ENCODE measurements at regions not wholly inside any gene's neighbourhood (a gene's known extent, or its start where the extent isn't known, plus 50 kb on each side); places are given as distances from the start of the nearest gene placed in this dataset.

GRCh38 chr4:175999944-176000343 is 65.7 kb upstream of the WDR17 start:
- no peak for ATAC-seq
- Histone ChIP-seq H3K4me1 (no peaks in the 10 kb centered on the region), H3K9me3 (no peaks in the 10 kb centered on the region), H3K4me3 (no peak overlapping the region), H3K36me3 (ENCODE audit: insufficient read depth in 1 of 2, low read depth in 1 of 2) (no peaks in the 10 kb centered on the region), H3K27me3 (ENCODE audit: insufficient read depth in 3 of 3, low read length in 2 of 3) (peaks cover 0 to 19% (median 2%) of the 10 kb centered on the region in 3 donors), H3K27ac (no peak overlapping the region)
- WGBS, 3 donors: 89 to 91% (median 91%) methylated on average over 2 of the region's 2 CpGs
- intact Hi-C loops (cut with DNase I): no loop called here
- DNase-seq: no peak
- TF ChIP-seq, protein P1, sequence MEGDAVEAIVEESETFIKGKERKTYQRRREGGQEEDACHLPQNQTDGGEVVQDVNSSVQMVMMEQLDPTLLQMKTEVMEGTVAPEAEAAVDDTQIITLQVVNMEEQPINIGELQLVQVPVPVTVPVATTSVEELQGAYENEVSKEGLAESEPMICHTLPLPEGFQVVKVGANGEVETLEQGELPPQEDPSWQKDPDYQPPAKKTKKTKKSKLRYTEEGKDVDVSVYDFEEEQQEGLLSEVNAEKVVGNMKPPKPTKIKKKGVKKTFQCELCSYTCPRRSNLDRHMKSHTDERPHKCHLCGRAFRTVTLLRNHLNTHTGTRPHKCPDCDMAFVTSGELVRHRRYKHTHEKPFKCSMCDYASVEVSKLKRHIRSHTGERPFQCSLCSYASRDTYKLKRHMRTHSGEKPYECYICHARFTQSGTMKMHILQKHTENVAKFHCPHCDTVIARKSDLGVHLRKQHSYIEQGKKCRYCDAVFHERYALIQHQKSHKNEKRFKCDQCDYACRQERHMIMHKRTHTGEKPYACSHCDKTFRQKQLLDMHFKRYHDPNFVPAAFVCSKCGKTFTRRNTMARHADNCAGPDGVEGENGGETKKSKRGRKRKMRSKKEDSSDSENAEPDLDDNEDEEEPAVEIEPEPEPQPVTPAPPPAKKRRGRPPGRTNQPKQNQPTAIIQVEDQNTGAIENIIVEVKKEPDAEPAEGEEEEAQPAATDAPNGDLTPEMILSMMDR (IDR thresholded peaks at IDR 0.05): no peak

- no peak overlapping the region for H3K27ac ChIP-seq
- DNase-seq (peak; percentile 18 to 48), ATAC-seq (peak in 2 of 4 donors; percentile 36 to 40)
- 1 to 3% (median 2%) methylated on average over 41 of the region's 41 CpGs for WGBS, 3 donors
- peak overlapping the region; percentile 68 for H3K4me3 ChIP-seq
- H3K27me3 ChIP-seq (ENCODE audit: insufficient read depth in 3 of 3, low read length in 2 of 3): peaks cover 0 to 19% (median 2%) of the 10 kb centered on the region in 3 donors
- intact Hi-C loops (cut with DNase I): no loop called here
- H3K9me3 ChIP-seq: no peaks in the 10 kb centered on the region
- TF ChIP-seq, protein P1 (IDR thresholded peaks at IDR 0.05): no peak
- no peaks in the 10 kb centered on the region for H3K36me3 ChIP-seq (ENCODE audit: insufficient read depth in 1 of 2, low read depth in 1 of 2)
- H3K4me1 ChIP-seq: no peaks in the 10 kb centered on the region
These were observed 64.3 kb upstream of the WDR17 start for GRCh38 chr4:176001151-176002006.

- H3K4me3 ChIP-seq: peak overlapping the region; percentile 68
- ATAC-seq (peak in 2 of 4 donors; percentile 40 to 56), DNase-seq (peak; percentile 22 to 62)
- no peaks in the 10 kb centered on the region for H3K9me3 ChIP-seq
- no peak overlapping the region for H3K27ac ChIP-seq
- peaks cover 0 to 19% (median 2%) of the 10 kb centered on the region in 3 donors for H3K27me3 ChIP-seq (ENCODE audit: insufficient read depth in 3 of 3, low read length in 2 of 3)
- TF ChIP-seq, protein P1 (IDR thresholded peaks at IDR 0.05): no peak
- H3K4me1 ChIP-seq: no peaks in the 10 kb centered on the region
- intact Hi-C loops (cut with DNase I): no loop called here
- H3K36me3 ChIP-seq (ENCODE audit: insufficient read depth in 1 of 2, low read depth in 1 of 2): no peaks in the 10 kb centered on the region
- 1% methylated on average over 36 to 44 of the region's 44 CpGs for WGBS, 3 donors
These were observed 63.5 kb upstream of the WDR17 start for GRCh38 chr4:176002007-176002613.

DNA sequence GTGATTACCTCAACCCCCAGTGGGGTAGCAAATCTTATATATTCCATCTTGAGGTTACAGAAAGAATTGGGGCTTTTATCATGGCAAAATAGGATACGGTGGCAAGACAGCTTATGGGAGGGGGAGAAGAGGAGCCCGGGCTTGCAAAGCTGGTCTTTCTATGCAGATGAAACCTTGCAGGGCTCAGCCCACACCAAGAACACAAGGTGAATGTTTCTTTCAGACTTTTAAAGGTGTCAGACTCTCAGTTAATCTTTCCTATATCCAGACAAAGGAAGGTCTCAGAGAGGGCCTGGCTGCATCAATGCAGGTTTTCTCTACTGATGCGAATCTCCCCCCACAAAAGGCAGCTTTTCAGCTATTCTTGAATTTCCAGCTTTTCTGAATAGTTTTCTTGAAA is 59.9 kb upstream of the WDR17 start:
- no peak overlapping the region for H3K27ac ChIP-seq
- TF ChIP-seq, protein P1 (IDR thresholded peaks at IDR 0.05): no peak
- H3K36me3 ChIP-seq (ENCODE audit: insufficient read depth in 1 of 2, low read depth in 1 of 2): no peaks in the 10 kb centered on the region
- intact Hi-C loops (cut with DNase I): no loop called here
- ATAC-seq: no peak
- H3K27me3 ChIP-seq (ENCODE audit: insufficient read depth in 3 of 3, low read length in 2 of 3): peaks cover 0 to 9% (median 2%) of the 10 kb centered on the region in 3 donors
- WGBS, 3 donors: 56 to 57% (median 56%) methylated on average over 3 of the region's 3 CpGs
- DNase-seq: no peak
- H3K9me3 ChIP-seq: no peaks in the 10 kb centered on the region
- no peak overlapping the region for H3K4me3 ChIP-seq
- no peaks in the 10 kb centered on the region for H3K4me1 ChIP-seq
